Keratinocyte (primary cell): ENCODE measurements at regions not wholly inside any gene's neighbourhood (a gene's known extent, or its start where the extent isn't known, plus 50 kb on each side); places are given as distances from the start of the nearest gene placed in this dataset.

Source experiments
- DNase-seq: peaks from one replicate; pipeline ENCODE4 v3.0.0-alpha.2; 2011; ENCODE audit warnings: low read depth, missing footprints, low spot score
- FAIRE-seq: peaks from 2 replicates; lab custom pipeline; 2011; peaks lifted over from hg19 to GRCh38; lab: Jason Lieb, UNC
- H2AFZ ChIP-seq: 2 replicates; pipeline ENCODE4 v1.6.0; 2012; ENCODE audit warnings: low read length, control low read depth, inconsistent platforms; ENCODE audit not compliant: control insufficient read depth
- H3K27ac ChIP-seq: 2 replicates; pipeline ENCODE4 v1.5.1; 2011; ENCODE audit warnings: low read length; ENCODE audit not compliant: control insufficient read depth, insufficient read depth
- H3K27me3 ChIP-seq: 3 replicates; pipeline ENCODE4 v1.6.0; 2011; ENCODE audit warnings: low read length; ENCODE audit not compliant: control insufficient read depth, insufficient read depth; ENCODE audit errors: extremely low read depth
- H3K36me3 ChIP-seq, 2 experiments: 2 replicates in 1 of 2; 3 replicates in 1 of 2; pipeline ENCODE4 v1.5.1; 2011; ENCODE audit warnings: low read length in 2 of 2, mild to moderate bottlenecking in 1 of 2; ENCODE audit not compliant: control insufficient read depth in 2 of 2, insufficient read depth in 2 of 2; ENCODE audit errors: extremely low read depth in 1 of 2
- H3K4me1 ChIP-seq: 3 replicates; pipeline ENCODE4 v1.5.1; 2011; ENCODE audit warnings: low read length; ENCODE audit not compliant: control insufficient read depth, insufficient read depth; ENCODE audit errors: extremely low read depth
- H3K4me2 ChIP-seq: 3 replicates; pipeline ENCODE4 v1.6.0; 2011; ENCODE audit warnings: low read depth, low read length; ENCODE audit not compliant: control insufficient read depth, insufficient read depth; ENCODE audit errors: extremely low read depth
- H3K4me3 ChIP-seq, 3 experiments: fragments of 200-600 bp in 1 of 3; sonication (generic) in 1 of 3; 2 replicates in 2 of 3; 3 replicates in 1 of 3; pipeline ENCODE4 v1.5.1; 2011 to 2016; ENCODE audit warnings: low read length in 3 of 3, mild to moderate bottlenecking in 3 of 3, control low read depth in 2 of 3, inconsistent platforms in 1 of 3, low read depth in 1 of 3, mixed read lengths in 1 of 3, mixed run types in 1 of 3, moderate library complexity in 1 of 3; ENCODE audit not compliant: control insufficient read depth in 2 of 3, insufficient read depth in 2 of 3; ENCODE audit errors: extremely low read depth in 1 of 3
- H3K79me2 ChIP-seq: 2 replicates; pipeline ENCODE4 v1.6.0; 2012; ENCODE audit warnings: low read length; ENCODE audit not compliant: control insufficient read depth, insufficient read depth
- H3K9ac ChIP-seq: 3 replicates; pipeline ENCODE4 v1.6.0; 2011; ENCODE audit warnings: low read length; ENCODE audit not compliant: control insufficient read depth, insufficient read depth; ENCODE audit errors: extremely low read depth
- H3K9me1 ChIP-seq: 3 replicates; pipeline ENCODE4 v1.6.0; 2011; ENCODE audit warnings: low read length; ENCODE audit not compliant: control insufficient read depth, insufficient read depth; ENCODE audit errors: extremely low read depth
- H3K9me3 ChIP-seq: 2 replicates; pipeline ENCODE4 v1.5.1; 2012; ENCODE audit warnings: low read depth, low read length; ENCODE audit not compliant: control insufficient read depth
- H4K20me1 ChIP-seq: 3 replicates; pipeline ENCODE4 v1.6.0; 2011; ENCODE audit warnings: low read length; ENCODE audit not compliant: control insufficient read depth, insufficient read depth; ENCODE audit errors: extremely low read depth
- EZH2 ChIP-seq: IDR thresholded peaks from one replicate; pipeline ENCODE4 v1.6.1; 2012; ENCODE audit warnings: inconsistent platforms, mild to moderate bottlenecking, low read length, moderate library complexity
- dilution Hi-C: fragments of 300-500 bp; cut with MboI; formaldehyde crosslinking; loops from one replicate; pipeline ENCODE4 v1.7.0; 2020; ENCODE audit warnings: low sequenced_read_pairs; ENCODE audit not compliant: extremely low pct_ligation_motif_present
- TF ChIP-seq, protein P1 (sequence below), 3 experiments: IDR thresholded peaks in 1 of 3; conservative IDR thresholded peaks in 1 of 3; optimal IDR thresholded peaks in 1 of 3; 2 replicates in 2 of 3; 3 replicates in 1 of 3; pipeline versions ENCODE3 to v1.5.1; 2011; ENCODE audit warnings: low read length in 3 of 3, mild to moderate bottlenecking in 3 of 3, moderate library complexity in 2 of 3, control low read depth in 1 of 3, inconsistent platforms in 1 of 3; ENCODE audit not compliant: insufficient read depth in 2 of 3; ENCODE audit errors: extremely low read depth in 1 of 3

- DNase-seq, result no peak
- Histone ChIP-seq H3K9me1 (no peaks in the 10 kb centered on the region), H3K4me1 (no peaks in the 10 kb centered on the region), H3K36me3 (no peaks in the 10 kb centered on the region), H3K79me2 (no peaks in the 10 kb centered on the region), H3K9me3 (no peaks in the 10 kb centered on the region), H3K27ac (no peak overlapping the region), H3K4me2 (no peak overlapping the region), H2AFZ (no peak overlapping the region), H3K4me3 (no peak overlapping the region), H3K27me3 (no peaks in the 10 kb centered on the region), H3K9ac (no peak overlapping the region), H4K20me1 (no peaks in the 10 kb centered on the region)
- FAIRE-seq, result no peak
- no peak for TF ChIP-seq EZH2
- TF ChIP-seq, protein P1, sequence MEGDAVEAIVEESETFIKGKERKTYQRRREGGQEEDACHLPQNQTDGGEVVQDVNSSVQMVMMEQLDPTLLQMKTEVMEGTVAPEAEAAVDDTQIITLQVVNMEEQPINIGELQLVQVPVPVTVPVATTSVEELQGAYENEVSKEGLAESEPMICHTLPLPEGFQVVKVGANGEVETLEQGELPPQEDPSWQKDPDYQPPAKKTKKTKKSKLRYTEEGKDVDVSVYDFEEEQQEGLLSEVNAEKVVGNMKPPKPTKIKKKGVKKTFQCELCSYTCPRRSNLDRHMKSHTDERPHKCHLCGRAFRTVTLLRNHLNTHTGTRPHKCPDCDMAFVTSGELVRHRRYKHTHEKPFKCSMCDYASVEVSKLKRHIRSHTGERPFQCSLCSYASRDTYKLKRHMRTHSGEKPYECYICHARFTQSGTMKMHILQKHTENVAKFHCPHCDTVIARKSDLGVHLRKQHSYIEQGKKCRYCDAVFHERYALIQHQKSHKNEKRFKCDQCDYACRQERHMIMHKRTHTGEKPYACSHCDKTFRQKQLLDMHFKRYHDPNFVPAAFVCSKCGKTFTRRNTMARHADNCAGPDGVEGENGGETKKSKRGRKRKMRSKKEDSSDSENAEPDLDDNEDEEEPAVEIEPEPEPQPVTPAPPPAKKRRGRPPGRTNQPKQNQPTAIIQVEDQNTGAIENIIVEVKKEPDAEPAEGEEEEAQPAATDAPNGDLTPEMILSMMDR (optimal IDR thresholded peaks at IDR 0.05 in 1 of 3, IDR thresholded peaks at IDR 0.05 in 1 of 3, conservative IDR thresholded peaks at IDR 0.05 in 1 of 3; ENCODE audit: extremely low read depth in 1 of 3, insufficient read depth in 2 of 3, low read length in 3 of 3), result no peak
- dilution Hi-C loops, result no loop called here
Measured at GRCh38 chr18:51301376-51301775, 103.9 kb upstream of the MEX3C start.

DNA sequence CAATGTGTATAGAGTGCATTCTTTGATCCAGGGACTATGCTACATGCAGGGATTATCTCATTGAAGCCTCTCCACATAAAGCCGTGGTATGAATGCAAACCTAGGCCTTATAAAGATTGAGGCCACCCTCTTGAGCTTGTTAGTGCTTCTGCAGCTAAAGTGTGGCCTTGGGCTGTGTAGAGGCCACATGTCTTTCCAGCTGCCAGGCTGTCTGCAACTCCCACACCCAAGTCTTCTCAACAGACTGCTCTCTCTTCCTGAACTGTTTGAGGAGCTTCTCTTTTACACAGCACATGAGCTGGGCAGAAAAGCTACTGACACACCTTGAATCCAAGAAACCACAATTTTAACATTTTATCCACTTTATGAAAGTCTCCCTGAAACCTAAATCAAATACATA, 119.2 kb upstream of the MEX3C start:
- no peaks in the 10 kb centered on the region for H3K9me1 ChIP-seq
- no peaks in the 10 kb centered on the region for H3K27me3 ChIP-seq
- H4K20me1 ChIP-seq, result no peaks in the 10 kb centered on the region
- dilution Hi-C loops, result no loop called here
- no peaks in the 10 kb centered on the region for H3K36me3 ChIP-seq
- no peak overlapping the region for H2AFZ ChIP-seq
- no peak for FAIRE-seq
- no peaks in the 10 kb centered on the region for H3K9me3 ChIP-seq
- peaks cover 6% of the 10 kb centered on the region for H3K4me1 ChIP-seq
- DNase-seq, result no peak
- H3K79me2 ChIP-seq, result no peaks in the 10 kb centered on the region
- TF ChIP-seq, protein P1 (optimal IDR thresholded peaks at IDR 0.05 in 1 of 3, IDR thresholded peaks at IDR 0.05 in 1 of 3, conservative IDR thresholded peaks at IDR 0.05 in 1 of 3; ENCODE audit: extremely low read depth in 1 of 3, insufficient read depth in 2 of 3, low read length in 3 of 3), result no peak
- TF ChIP-seq EZH2, result no peak
- H3K27ac ChIP-seq, result no peak overlapping the region
- no peak overlapping the region for H3K4me3 ChIP-seq
- H3K9ac ChIP-seq, result no peak overlapping the region
- H3K4me2 ChIP-seq, result no peak overlapping the region
